HCT116 (cell line): ENCODE measurements at regions not wholly inside any gene's neighbourhood (a gene's known extent, or its start where the extent isn't known, plus 50 kb on each side); places are given as distances from the start of the nearest gene placed in this dataset.
A peak's percentile ranks its signal among the peaks of the same experiment; 100 is the strongest.

Source experiments
- ATAC-seq: fragments of 200-7000 bp; cut with Tn5 transposase; 2 replicates; pipeline ENCODE4 v1.9.1; 2020; ENCODE audit warnings: mild to moderate bottlenecking, moderate library complexity
- BruUV-seq: library from RNA; stranded (reverse); fragments of 400-500 nt; replicated peaks from 2 replicates; lab custom pipeline; 2021; lab: Mats Ljungman, UMichigan
- CTCF ChIA-PET: fragments of 300-600 bp; sonication (Branson Sonifier 250); formaldehyde crosslinking; loops from one replicate; lab custom pipeline; 2021; ENCODE audit warnings: antibody characterized with exemption; lab: Charles Lee
- POLR2A ChIA-PET: fragments of 300-600, 350-600 bp; sonication (Branson Sonifier 250); formaldehyde crosslinking; loops from one replicate; lab custom pipeline; 2021; ENCODE audit warnings: antibody characterized with exemption; lab: Charles Lee
- RAD21 ChIA-PET, 2 experiments: fragments of 300-600 bp; sonication (Branson Sonifier 250); formaldehyde crosslinking; loops; one replicate each; lab custom pipeline; 2023; ENCODE audit warnings: low total read pairs in 2 of 2; ENCODE audit not compliant: uncharacterized antibody in 2 of 2, unreplicated experiment in 2 of 2, low non-redundant PET in 1 of 2; lab: Charles Lee
- DNase-seq: peaks from one replicate; pipeline ENCODE4 v3.0.0-alpha.2; 2010; ENCODE audit warnings: low read depth, low spot score
- H2AFZ ChIP-seq: fragments of 200-600 bp; shearing (Covaris generic), sonication (generic); 2 replicates; pipeline ENCODE4 v1.6.1; 2017; ENCODE audit warnings: low read depth, mixed run types, mixed read lengths, antibody characterized with exemption, low read length; ENCODE audit not compliant: poor library complexity, severe bottlenecking
- H3K27ac ChIP-seq: 2 replicates; pipeline ENCODE4 v1.5.1; 2012; ENCODE audit warnings: low read depth, low read length
- H3K27me3 ChIP-seq: fragments of 200-600 bp; sonication (generic); 2 replicates; pipeline ENCODE4 v1.6.1; 2016; ENCODE audit warnings: mixed run types, low read length, mixed read lengths; ENCODE audit not compliant: insufficient read depth
- H3K36me3 ChIP-seq, 2 experiments: fragments of 200-500 bp in 1 of 2; fragments of 200-600 bp in 1 of 2; sonication (Bioruptor generic) in 1 of 2; sonication (generic) in 1 of 2; 2 replicates each; pipeline versions ENCODE4 v1.5.1 to v1.6.1; 2014 to 2016; ENCODE audit warnings: low read length in 2 of 2, inconsistent platforms in 1 of 2, mixed read lengths in 1 of 2, mixed run types in 1 of 2; ENCODE audit not compliant: insufficient read depth in 2 of 2, control insufficient read depth in 1 of 2
- H3K4me1 ChIP-seq, 2 experiments: fragments of 200-600 bp in 1 of 2; sonication (generic) in 1 of 2; 2 replicates each; pipeline versions ENCODE4 v1.5.1 to v1.6.1; 2012 to 2017; ENCODE audit warnings: low read length in 2 of 2, inconsistent platforms in 1 of 2, mild to moderate bottlenecking in 1 of 2, mixed read lengths in 1 of 2, mixed run types in 1 of 2, moderate library complexity in 1 of 2; ENCODE audit not compliant: insufficient read depth in 2 of 2, control insufficient read depth in 1 of 2
- H3K4me2 ChIP-seq: fragments of 200-600 bp; sonication (generic); 2 replicates; pipeline ENCODE4 v1.6.1; 2017; ENCODE audit warnings: mixed run types, low read length, mixed read lengths
- H3K4me3 ChIP-seq, 2 experiments: fragments of 200-600 bp in 1 of 2; sonication (generic) in 1 of 2; replicated peaks in 1 of 2; 2 replicates each; pipeline ENCODE4 v1.5.1; 2011 to 2016; ENCODE audit warnings: low read length in 2 of 2, control low read depth in 1 of 2, low read depth in 1 of 2, mild to moderate bottlenecking in 1 of 2, mixed read lengths in 1 of 2, mixed run types in 1 of 2
- H3K79me2 ChIP-seq: fragments of 200-600 bp; sonication (generic); 2 replicates; pipeline ENCODE4 v1.6.1; 2017; ENCODE audit warnings: mild to moderate bottlenecking, mixed run types, low read length, moderate library complexity, mixed read lengths; ENCODE audit not compliant: insufficient read depth
- H3K9ac ChIP-seq: fragments of 200-600 bp; sonication (generic); 2 replicates; pipeline ENCODE4 v1.6.1; 2016; ENCODE audit warnings: low read length, mixed read lengths
- H3K9me2 ChIP-seq: fragments of 200-600 bp; sonication (generic), shearing (Covaris generic); 2 replicates; pipeline ENCODE4 v1.6.1; 2017; ENCODE audit warnings: mixed run types, mild to moderate bottlenecking, moderate library complexity; ENCODE audit not compliant: insufficient read depth
- H3K9me3 ChIP-seq, 2 experiments: fragments of 200-500 bp in 1 of 2; fragments of 200-600 bp in 1 of 2; sonication (Bioruptor generic) in 1 of 2; sonication (generic) in 1 of 2; 2 replicates each; pipeline ENCODE4 v1.6.1; 2014 to 2017; ENCODE audit warnings: low read length in 2 of 2, mixed read lengths in 2 of 2, inconsistent platforms in 1 of 2, low read depth in 1 of 2, mild to moderate bottlenecking in 1 of 2, mixed run types in 1 of 2, moderate library complexity in 1 of 2; ENCODE audit not compliant: control insufficient read depth in 1 of 2, insufficient read depth in 1 of 2
- H4K20me1 ChIP-seq: fragments of 200-600 bp; sonication (generic), shearing (Covaris generic); 2 replicates; pipeline ENCODE4 v1.6.1; 2017; ENCODE audit warnings: mixed run types, mild to moderate bottlenecking, moderate library complexity; ENCODE audit not compliant: insufficient read depth
- CBX3 ChIP-seq: IDR thresholded peaks from 2 replicates; pipeline ENCODE4 v1.6.1; 2012; ENCODE audit warnings: low read depth
- EGR1 ChIP-seq: IDR thresholded peaks from 2 replicates; pipeline ENCODE4 v1.6.1; 2012; ENCODE audit warnings: low read depth
- ELF1 ChIP-seq: IDR thresholded peaks from 2 replicates; pipeline ENCODE4 v1.6.1; 2012; ENCODE audit warnings: low read depth, borderline replicate concordance
- EZH2phosphoT487 ChIP-seq: fragments of 200-600 bp; IDR thresholded peaks from 2 replicates; pipeline ENCODE4 v1.6.1; 2018; ENCODE audit warnings: antibody characterized with exemption, borderline replicate concordance
- POLR2AphosphoS5 ChIP-seq: IDR thresholded peaks from 2 replicates; pipeline ENCODE4 v1.6.1; 2011; ENCODE audit warnings: mild to moderate bottlenecking, low read depth, low read length, moderate library complexity
- SP1 ChIP-seq: IDR thresholded peaks from 2 replicates; pipeline ENCODE4 v1.6.1; 2012; ENCODE audit warnings: low read depth
- TCF7L2 ChIP-seq: IDR thresholded peaks from 2 replicates; pipeline ENCODE4 v1.7.0; 2011; ENCODE audit warnings: borderline replicate concordance, inconsistent platforms; ENCODE audit not compliant: insufficient read depth, insufficient read length; ENCODE audit errors: extremely low read depth
- YY1 ChIP-seq: IDR thresholded peaks from 2 replicates; pipeline ENCODE4 v1.6.1; 2011; ENCODE audit warnings: low read length, low read depth, moderate library complexity, mild to moderate bottlenecking; ENCODE audit not compliant: insufficient replicate concordance; ENCODE audit errors: extremely low read depth
- ZNF274 ChIP-seq: fragments of 200-500 bp; sonication (Bioruptor generic); IDR thresholded peaks from 2 replicates; pipeline ENCODE4 v1.6.1; 2014; ENCODE audit warnings: mild to moderate bottlenecking, low read depth, low read length, inconsistent platforms
- intact Hi-C: fragments of 100-400 bp; cut with micrococcal nuclease; formaldehyde crosslinking; loops from 2 replicates; pipeline ENCODE4 v1.10.0; 2022
- TF ChIP-seq, protein P1 (sequence below): IDR thresholded peaks from 2 replicates; pipeline ENCODE4 v1.6.1; 2012
- TF ChIP-seq, protein P2 (sequence below): IDR thresholded peaks from 2 replicates; pipeline ENCODE4 v1.6.1; 2012; ENCODE audit warnings: low read depth
- TF ChIP-seq, protein P3 (sequence below): IDR thresholded peaks from 2 replicates; pipeline ENCODE4 v1.6.1; 2011; ENCODE audit warnings: mild to moderate bottlenecking, low read length, moderate library complexity; ENCODE audit not compliant: insufficient replicate concordance; ENCODE audit errors: extremely low read depth
- TF ChIP-seq, protein P4 (sequence below): IDR thresholded peaks from 2 replicates; pipeline ENCODE4 v1.6.1; 2012

DNA sequence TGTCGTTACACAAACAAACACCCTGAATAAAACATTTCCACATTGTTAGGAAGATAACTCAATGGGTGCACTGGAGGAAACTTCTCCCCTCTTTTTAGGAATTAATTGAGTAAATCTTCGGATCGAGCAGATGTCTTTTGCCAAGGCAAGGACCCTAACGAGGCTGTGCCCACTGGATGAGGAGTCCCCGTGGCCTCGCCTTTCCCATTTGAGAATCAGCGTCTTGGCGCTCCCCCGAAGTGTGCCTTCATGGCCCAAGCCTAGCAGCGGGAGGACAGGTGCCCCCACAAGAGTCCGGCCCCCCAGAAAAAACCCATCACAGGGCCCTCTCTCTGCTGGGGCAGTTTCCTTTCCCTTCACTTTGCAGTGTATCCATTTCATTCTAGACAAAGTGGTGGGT is 246.6 kb downstream of the BCL11B start:
- H3K4me1 ChIP-seq: peaks cover 5 to 12% of the 10 kb centered on the region in 2 experiments; a peak in 2 of 4 replicates
- no peaks in the 10 kb centered on the region for H3K36me3 ChIP-seq
- CTCF ChIA-PET: no interaction called here
- no peaks in the 10 kb centered on the region for H3K9me2 ChIP-seq
- H3K79me2 ChIP-seq: no peaks in the 10 kb centered on the region
- intact Hi-C loops: loop anchor here (5.0 kb wide), 1 partner anchor 118 kb away; no protein-coding TSS in a partner anchor
- H3K27ac ChIP-seq: no peak overlapping the region
- no peak overlapping the region for H3K4me3 ChIP-seq
- POLR2A ChIA-PET: no interaction called here
- no peaks in the 10 kb centered on the region for H3K9me3 ChIP-seq
- H3K9ac ChIP-seq: no peak overlapping the region; the same call in 1 of the 2 replicates
- H3K4me2 ChIP-seq: 0 out of 2 replicates have a peak overlapping the region, but pooled peaks have one; percentile 69
- RAD21 ChIA-PET: no interaction called here
- no peak for DNase-seq
- ATAC-seq: no peak
- no peaks in the 10 kb centered on the region for H3K27me3 ChIP-seq
- no TSS peak for BruUV-seq
- no peak for TF ChIP-seq ZNF274
- no peak for TF ChIP-seq ELF1
- no peak for TF ChIP-seq TCF7L2
- TF ChIP-seq YY1: no peak
- TF ChIP-seq POLR2AphosphoS5: no peak
- H4K20me1 ChIP-seq: no peaks in the 10 kb centered on the region
- no peak overlapping the region for H2AFZ ChIP-seq

DNA sequence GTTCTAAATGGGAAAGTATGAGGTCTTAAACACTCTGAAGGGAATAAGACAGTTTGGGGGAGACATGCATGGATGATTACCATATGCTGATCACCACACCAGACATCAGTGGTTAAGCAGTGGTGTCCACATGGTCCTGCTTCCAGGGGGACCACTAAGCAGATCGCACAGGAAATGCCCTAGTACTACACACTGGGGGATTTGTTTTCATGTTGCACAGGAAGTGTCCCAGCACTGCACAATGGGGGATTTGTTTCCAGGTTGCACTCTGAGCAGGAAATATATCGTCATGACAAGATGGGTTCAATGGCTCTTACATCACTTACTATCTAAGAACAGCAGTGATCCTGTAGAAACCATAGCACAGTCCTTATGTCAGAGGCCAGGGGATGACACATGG is 245.5 kb downstream of the BCL11B start:
- H2AFZ ChIP-seq: peak overlapping the region; percentile 82
- H3K4me2 ChIP-seq: peak overlapping the region; percentile 69
- DNase-seq: peak; percentile 94
- ATAC-seq: peak; percentile 90
- BruUV-seq: no TSS peak
- H3K4me3 ChIP-seq: peak overlapping the region; percentile 34 to 38
- no peaks in the 10 kb centered on the region for H4K20me1 ChIP-seq
- intact Hi-C loops: loop anchor here (5.0 kb wide), 1 partner anchor 119 kb away; no protein-coding TSS in a partner anchor
- ChIA-PET CTCF (no interaction called here), POLR2A (no interaction called here), RAD21 (no interaction called here)
- H3K27ac ChIP-seq: 0 out of 2 replicates have a peak overlapping the region, but pooled peaks have one; percentile 21
- H3K36me3 ChIP-seq: no peaks in the 10 kb centered on the region
- H3K9me2 ChIP-seq: no peaks in the 10 kb centered on the region
- peak overlapping the region; percentile 3; the same call in 1 of the 2 replicates for H3K9ac ChIP-seq
- no peaks in the 10 kb centered on the region for H3K9me3 ChIP-seq
- H3K4me1 ChIP-seq: peaks cover 5 to 12% of the 10 kb centered on the region in 2 experiments; a peak in 2 of 4 replicates
- H3K27me3 ChIP-seq: no peaks in the 10 kb centered on the region
- H3K79me2 ChIP-seq: no peaks in the 10 kb centered on the region
- peak; percentile 56 for TF ChIP-seq POLR2AphosphoS5
- TF ChIP-seq CBX3: peak; percentile 100
- TF ChIP-seq YY1: peak; percentile 87
- no peak for TF ChIP-seq EGR1
- no peak for TF ChIP-seq EZH2phosphoT487
- peak; percentile 84 for TF ChIP-seq SP1
- TF ChIP-seq, protein P1, sequence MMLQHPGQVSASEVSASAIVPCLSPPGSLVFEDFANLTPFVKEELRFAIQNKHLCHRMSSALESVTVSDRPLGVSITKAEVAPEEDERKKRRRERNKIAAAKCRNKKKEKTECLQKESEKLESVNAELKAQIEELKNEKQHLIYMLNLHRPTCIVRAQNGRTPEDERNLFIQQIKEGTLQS: no peak
- TF ChIP-seq, protein P2, sequence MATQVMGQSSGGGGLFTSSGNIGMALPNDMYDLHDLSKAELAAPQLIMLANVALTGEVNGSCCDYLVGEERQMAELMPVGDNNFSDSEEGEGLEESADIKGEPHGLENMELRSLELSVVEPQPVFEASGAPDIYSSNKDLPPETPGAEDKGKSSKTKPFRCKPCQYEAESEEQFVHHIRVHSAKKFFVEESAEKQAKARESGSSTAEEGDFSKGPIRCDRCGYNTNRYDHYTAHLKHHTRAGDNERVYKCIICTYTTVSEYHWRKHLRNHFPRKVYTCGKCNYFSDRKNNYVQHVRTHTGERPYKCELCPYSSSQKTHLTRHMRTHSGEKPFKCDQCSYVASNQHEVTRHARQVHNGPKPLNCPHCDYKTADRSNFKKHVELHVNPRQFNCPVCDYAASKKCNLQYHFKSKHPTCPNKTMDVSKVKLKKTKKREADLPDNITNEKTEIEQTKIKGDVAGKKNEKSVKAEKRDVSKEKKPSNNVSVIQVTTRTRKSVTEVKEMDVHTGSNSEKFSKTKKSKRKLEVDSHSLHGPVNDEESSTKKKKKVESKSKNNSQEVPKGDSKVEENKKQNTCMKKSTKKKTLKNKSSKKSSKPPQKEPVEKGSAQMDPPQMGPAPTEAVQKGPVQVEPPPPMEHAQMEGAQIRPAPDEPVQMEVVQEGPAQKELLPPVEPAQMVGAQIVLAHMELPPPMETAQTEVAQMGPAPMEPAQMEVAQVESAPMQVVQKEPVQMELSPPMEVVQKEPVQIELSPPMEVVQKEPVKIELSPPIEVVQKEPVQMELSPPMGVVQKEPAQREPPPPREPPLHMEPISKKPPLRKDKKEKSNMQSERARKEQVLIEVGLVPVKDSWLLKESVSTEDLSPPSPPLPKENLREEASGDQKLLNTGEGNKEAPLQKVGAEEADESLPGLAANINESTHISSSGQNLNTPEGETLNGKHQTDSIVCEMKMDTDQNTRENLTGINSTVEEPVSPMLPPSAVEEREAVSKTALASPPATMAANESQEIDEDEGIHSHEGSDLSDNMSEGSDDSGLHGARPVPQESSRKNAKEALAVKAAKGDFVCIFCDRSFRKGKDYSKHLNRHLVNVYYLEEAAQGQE: no peak
- TF ChIP-seq, protein P3, sequence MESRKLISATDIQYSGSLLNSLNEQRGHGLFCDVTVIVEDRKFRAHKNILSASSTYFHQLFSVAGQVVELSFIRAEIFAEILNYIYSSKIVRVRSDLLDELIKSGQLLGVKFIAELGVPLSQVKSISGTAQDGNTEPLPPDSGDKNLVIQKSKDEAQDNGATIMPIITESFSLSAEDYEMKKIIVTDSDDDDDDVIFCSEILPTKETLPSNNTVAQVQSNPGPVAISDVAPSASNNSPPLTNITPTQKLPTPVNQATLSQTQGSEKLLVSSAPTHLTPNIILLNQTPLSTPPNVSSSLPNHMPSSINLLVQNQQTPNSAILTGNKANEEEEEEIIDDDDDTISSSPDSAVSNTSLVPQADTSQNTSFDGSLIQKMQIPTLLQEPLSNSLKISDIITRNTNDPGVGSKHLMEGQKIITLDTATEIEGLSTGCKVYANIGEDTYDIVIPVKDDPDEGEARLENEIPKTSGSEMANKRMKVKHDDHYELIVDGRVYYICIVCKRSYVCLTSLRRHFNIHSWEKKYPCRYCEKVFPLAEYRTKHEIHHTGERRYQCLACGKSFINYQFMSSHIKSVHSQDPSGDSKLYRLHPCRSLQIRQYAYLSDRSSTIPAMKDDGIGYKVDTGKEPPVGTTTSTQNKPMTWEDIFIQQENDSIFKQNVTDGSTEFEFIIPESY: no peak
- TF ChIP-seq, protein P4, sequence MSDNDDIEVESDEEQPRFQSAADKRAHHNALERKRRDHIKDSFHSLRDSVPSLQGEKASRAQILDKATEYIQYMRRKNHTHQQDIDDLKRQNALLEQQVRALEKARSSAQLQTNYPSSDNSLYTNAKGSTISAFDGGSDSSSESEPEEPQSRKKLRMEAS: peak; percentile 97
- TF ChIP-seq TCF7L2: peak; percentile 56
